Left renal cortex interstitium (tissue), 4 donors: ENCODE measurements at regions not wholly inside any gene's neighbourhood (a gene's known extent, or its start where the extent isn't known, plus 50 kb on each side); places are given as distances from the start of the nearest gene placed in this dataset.

Experiments
- DNase-seq, 4 donors: peaks; one replicate each; pipeline ENCODE4 v3.0.0-alpha.2; 2013; ENCODE audit warnings: low read depth in 4 of 4, low spot score in 2 of 4, missing footprints in 1 of 4

DNA sequence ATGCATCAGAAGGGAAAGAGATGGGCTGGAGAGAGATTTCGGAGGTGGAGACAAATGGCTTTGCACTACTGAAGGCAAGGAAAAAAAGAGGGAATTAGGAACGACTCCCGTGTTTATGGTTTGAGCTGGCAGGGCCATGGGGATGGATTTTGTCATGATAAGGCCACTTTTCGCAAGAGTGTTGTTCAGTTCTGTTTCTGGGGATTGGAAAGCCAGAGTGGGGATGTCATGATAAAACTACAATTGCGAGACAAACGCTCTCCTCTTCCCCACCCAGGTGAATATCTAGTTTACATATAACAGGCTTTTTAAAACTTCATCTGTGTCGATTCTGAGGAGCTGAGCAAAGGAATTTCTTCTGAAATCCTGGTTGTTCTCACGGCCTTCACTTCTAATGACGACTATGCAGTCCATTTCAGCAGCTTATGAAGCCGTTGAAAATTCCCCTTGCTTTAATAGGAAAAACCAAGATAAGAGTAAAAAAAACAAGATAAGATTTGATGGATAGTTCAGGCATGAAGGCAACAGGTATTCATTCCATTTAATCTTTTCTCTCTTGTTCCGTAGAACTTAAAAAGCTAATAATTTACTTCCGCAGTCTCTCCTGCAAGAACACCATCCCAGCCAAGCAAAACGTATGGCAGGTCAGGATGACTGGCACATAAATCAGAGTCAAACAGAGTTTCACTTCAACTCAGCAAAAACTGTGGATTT lies 245.6 kb upstream of the PITRM1 start:
- DNase-seq = no peak

DNA sequence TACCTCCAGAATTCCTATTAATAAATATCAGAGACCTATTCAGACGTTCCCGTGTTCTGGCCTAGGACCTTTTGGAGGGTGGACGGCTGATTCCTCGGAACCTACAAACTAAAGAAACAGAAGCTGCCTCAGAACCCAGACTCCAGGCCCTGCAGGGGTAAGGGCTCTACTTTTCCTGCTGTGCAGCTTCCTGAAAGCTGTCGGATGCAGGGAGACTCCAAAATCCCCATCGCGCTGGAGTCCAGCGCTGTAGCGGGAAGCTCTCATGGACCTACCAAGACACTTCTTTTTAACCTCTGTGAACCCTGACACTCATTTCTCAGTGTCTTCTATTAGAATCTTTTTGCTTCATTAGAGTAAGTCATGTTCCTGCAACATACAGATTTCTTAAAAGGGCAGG lies 244.5 kb upstream of the PITRM1 start:
- DNase-seq = no peak

DNA sequence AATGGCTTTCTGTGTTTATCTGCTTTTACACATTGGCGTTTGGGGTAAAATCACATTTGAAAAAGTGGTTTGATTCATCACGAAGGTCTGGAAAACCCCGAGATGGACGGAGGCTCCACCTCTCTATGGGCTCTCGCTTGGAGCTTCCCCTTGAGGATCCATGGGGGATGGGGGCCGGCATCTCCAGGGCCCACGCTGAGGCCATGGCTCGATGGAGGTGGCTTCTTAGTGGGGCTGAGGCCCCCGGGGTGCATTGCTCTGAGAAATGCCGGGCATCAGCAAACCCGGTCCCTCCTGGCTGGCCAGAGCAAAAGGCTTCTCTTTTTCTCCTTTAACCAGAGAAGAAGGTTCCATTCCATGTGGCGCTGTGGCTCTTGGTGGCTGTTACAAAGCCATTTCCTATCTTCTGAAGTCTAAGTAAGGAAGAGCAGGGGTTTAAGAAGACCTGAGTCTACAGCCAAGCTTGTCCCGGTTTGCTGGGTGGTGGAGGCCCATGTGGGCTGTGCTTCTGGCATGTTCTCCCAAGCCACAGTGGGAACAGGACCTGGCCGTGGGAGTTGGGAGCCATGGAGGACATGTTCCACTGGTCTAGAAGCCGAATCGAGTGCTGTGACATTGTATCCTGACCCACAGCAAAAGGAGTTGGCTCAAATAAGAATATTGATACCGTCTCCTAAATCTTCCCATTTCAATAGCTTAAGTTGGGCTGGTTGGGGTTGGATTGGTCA lies 243.5 kb upstream of the PITRM1 start:
- DNase-seq = no peak

DNA sequence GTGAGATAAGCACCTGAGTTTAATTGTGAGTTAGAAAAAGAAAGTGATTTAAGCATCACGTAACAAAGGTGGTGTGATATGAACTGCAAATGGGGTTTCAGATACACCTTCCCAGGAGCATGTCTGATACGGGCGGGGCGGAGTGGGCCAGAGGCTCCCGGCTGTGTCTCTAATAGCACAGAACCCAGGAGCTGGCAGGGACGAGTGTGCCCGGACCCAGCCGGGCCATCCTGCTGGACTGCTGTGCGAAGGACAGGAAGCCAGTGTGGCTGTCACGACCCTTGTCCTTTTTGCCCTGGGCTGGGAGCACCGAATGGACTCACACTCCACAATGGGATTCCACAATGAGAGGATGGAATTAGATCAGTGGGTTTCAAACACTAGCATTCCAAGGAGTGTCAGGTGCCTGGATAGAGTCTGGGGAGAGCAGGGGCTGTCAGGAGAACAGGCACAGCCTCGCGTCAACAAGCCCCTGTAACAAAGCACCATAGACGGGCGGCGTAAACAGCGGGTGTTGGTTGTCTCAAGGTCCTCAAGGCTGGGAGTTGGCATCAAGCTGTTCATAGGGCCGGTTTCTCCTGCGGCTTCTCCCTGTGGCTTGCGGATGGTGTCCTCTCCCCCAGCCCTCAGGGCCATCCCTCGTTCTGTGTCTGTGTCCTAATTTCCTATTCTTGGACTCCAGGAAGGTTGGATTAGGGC lies 242.6 kb upstream of the PITRM1 start:
- no peak for DNase-seq

DNA sequence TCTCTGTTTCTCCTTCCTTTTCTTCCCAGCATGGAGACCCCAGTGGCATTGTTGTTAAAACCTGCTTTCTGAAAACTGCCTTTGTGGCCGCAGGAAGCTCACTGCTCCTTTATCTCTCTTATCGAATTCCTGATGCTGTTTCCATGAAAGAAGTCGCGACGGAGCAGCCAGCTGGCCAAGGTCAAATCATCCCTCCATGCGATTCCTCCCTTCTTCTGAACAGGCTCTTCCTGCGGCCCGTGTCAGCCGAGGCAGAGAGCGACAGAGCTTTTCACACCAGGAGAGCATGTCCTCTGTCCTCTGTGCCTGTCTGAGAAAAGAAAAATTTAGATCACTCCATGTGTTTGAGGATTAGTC lies 242.1 kb upstream of the PITRM1 start:
- DNase-seq = no peak

DNA sequence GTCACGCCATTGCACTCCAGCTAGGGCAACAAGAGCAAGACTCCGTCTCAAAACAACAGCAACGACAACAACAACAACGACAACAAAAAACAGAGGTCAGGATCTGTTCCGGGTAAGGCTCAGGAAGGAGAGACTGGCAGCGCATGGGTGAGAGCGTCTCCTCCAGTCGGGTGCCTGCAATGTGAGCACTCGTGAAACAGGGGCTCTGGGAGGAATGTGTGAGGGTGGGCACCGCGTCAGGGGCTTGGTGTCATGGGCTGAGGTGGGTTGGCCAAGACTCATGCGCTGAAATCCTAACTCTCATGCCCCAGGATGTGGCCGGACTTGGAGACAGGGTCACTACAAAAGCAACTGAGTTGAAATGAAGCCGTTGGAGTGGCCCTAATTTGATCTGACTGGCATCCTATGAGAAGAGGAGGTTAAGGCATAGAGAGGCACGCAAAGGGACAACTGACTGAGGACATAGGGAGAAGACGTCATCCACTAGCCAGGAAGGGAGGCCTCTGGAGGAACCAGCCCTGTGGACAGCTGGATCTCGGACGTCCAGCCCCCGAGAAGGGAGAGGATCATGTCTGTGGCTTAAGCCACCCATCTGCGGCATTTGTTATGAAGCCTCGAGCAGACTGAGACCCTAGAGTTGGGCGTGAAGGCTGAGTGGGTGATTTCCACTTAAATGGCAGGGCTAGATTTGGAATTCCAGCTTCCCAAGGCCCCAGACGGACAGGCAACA lies 241.5 kb upstream of the PITRM1 start:
- no peak for DNase-seq

DNA sequence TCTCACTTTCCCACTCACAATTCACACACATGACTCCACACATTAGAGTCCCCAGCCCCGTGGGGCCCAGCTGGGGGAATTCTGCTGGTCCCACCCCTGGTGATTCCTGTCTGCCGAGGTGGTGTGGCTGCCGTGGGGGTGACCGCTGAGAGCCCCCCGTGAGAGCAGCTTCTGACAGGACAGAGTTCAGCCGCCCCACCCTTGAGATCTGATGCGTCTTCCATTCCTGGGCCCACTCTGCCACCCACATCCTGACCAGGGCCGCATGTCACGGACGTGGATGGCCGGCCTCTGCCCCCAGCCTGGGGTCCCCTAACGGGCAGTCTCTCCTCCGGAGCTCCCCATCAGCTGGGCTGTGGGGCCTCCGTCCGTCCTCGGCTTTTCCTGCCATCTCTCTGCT lies 240.1 kb upstream of the PITRM1 start:
- no peak for DNase-seq

- no peak for DNase-seq
Observed at GRCh38 chr10:3412071-3412582, 239.5 kb upstream of the PITRM1 start.

- no peak for DNase-seq
Observed at GRCh38 chr10:3411044-3411443, 238.5 kb upstream of the PITRM1 start.

DNA sequence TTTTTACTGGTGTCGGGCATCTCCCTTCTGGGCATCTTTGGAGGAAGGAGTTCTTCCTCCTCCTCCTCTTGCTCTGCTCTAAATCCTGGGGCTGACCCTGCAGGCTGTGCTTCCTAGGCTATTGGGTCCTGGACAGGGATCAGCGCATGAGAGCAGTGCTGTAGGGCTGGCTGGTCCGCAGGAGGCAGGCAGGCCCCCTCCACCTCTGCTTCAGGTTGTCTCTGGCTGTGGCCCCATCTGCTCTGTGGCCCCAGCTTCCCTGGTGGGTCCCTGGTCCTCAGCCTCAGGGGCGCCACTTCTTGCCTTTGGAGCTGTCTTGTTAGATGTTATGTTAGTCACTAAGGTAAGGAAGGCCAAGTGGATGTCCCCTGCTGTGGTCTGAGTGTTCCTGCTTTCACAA lies 237.3 kb upstream of the PITRM1 start:
- no peak for DNase-seq

DNA sequence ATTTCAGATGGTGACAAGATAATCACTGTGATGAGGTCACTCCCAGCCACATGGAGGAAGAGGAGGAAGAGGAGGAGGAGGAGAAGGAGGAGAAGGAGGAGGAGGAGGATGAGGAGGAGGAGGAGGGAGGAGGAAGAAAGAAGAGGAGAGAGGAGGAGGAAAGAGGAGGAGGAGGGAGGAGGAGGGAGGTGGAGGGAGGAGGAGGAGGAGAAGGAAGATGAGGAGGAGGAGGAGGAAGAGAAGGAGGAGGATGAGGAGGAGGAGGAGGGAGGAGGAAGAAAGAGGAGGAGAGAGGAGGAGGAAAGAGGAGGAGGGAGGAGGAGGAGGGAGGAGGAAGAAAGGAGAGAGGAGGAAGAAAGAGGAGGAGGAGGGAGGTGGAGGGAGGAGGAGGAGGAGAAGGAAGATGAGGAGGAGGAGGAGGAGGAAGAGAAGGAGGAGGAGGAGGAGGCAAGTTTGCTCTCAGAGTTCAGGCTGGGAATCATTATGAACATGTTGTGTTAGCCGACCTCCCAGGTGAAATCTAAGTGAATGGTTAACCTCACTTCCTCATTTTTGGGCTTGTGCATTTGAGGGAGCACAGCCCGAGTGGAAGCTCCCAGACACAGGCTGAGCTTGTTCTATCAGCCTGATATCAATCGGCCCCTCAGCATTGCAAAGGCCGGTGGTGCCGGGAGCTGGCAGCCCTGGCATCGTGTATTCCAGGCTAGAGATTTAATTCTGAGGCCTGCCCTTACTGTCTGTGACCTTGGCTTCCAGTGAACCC lies 236.2 kb upstream of the PITRM1 start:
- DNase-seq = no peak

DNA sequence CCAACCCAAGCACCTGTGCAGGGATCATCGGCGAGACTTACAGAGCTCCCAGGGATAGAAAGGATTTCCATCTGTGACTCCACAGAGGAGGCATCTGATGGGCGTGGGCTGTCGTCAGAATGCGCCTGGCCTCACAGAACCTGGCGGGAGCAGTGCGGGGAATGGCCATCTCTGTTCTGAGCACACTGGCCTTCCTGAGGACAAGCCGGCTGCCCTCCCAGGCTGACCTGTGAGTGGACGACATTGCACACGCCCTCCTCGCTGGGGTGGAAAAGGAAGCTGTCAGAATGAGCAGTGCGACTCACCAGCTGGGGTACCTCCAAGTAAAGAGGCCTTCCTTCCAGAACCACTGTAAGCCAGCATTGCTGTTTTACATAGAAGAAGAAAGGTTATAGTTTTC lies 234.6 kb upstream of the PITRM1 start:
- DNase-seq = no peak

DNA sequence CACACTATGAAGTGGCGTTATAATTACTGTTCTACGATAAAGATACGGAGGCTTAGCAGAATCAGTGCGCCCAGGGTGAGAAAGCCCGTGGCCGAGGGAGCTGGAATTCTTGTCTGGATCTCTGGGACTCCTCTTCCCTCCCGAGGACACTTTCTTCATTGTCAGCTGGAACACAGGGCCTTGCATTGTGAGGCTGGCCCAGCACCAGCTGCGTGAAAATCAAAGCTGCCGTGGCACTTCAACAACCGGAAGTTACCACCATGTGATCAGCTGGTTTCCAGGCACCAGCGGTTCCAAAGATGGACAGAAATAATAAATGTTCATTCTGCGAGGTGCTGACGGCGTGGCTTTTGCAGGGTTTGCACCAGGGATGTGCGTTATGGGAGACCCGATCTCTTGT lies 234.0 kb upstream of the PITRM1 start:
- no peak for DNase-seq

GRCh38 chr10:3404381-3404780 lies 231.8 kb upstream of the PITRM1 start:
- DNase-seq = no peak

GRCh38 chr10:3402187-3402751 lies 229.7 kb upstream of the PITRM1 start:
- DNase-seq = no peak

DNA sequence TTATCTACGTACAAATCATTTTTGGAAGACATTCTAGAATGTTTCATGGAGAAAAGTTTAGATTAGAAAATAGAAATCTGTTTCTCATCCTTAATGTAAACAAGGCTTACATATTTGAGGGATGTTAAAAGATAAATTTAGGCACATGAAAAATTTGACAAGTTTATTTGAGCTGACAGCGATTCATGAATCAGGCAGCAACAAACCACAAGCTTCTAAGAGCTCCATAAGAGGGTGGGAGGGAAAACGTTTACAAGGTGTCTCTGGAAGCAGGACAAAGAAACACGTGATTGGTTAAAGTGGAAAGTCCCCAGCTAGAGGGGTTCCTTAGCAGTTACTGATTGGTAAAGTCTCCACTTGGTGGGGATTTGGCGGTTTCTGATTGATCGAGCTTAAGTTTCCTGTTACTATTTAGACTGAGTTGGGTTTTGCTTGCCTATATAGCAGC lies 228.9 kb upstream of the PITRM1 start:
- no peak for DNase-seq

- DNase-seq = no peak
Observed at GRCh38 chr10:3400348-3400747, 227.8 kb upstream of the PITRM1 start.

DNA sequence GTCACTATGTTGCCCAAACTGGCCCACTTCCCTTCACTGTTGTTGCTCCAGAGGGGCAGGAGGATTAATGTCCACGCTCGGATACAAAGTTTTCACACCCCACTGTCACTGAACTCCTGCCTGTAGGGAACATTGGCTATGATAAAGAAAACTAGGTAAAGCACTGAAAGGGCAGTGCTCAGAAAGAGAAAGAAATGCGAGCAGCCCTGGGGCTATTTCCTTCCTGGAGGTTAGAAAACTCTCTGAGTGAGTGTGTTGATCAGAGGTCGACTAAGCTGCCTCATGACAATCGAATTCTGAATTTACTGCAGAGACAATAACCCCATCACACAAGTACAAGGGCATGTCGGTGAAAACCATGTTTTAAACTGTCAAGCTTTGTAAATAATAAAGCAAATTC lies 227.2 kb upstream of the PITRM1 start:
- DNase-seq = no peak

DNA sequence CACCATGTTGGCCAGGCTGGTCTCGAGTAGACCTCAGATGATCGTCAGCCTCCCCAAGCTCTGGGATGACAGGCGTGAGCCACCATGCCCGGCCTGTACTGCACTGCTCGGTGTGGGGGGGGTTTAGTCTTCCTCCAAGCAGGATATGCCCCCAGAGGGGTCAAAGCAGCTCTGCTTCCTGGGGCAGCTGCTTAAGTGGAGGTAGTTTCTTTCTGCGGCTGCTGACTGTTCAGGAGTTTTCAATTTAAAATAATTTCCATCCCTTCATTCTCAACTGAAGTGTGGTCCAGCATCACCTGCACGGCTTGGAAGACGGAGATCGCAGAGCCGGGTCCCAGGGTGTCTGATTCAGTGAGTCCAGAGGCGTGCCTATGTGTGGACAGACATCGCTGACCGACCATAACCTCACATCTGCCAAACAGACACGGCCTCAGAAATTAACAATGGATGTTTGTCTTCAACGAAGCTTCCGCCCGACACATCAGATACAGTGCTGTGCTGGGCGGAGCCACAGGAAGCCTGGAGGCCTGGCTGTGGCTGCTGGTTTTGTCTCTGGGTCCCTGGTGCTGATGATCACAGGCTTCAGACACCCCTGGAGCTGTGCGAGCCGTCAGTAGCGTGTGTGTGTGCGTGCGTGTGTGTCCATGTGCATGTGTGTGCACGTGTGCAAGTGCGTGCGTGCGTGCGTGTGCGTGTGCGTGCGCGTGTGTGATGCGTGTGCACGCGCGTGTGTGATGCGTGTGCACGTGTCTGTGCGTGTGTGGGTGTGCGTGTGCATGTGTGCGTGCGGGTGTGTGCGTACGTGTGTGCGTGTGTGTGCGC lies 226.5 kb upstream of the PITRM1 start:
- no peak for DNase-seq
